Panc1 (cell line): ENCODE measurements at regions not wholly inside any gene's neighbourhood (a gene's known extent, or its start where the extent isn't known, plus 50 kb on each side); places are given as distances from the start of the nearest gene placed in this dataset.

Source experiments
- ATAC-seq: fragments of 200-7000 bp; cut with Tn5 transposase; 2 replicates; pipeline ENCODE4 v1.9.1; 2020; ENCODE audit warnings: mild to moderate bottlenecking, moderate library complexity
- BruUV-seq: library from RNA; stranded (reverse); fragments of 400-500 nt; replicated peaks from 2 replicates; lab custom pipeline; 2021; lab: Mats Ljungman, UMichigan
- CTCF ChIA-PET: fragments of 300-600 bp; sonication (Branson Sonifier 250); formaldehyde crosslinking; loops from one replicate; lab custom pipeline; 2022; ENCODE audit warnings: antibody characterized with exemption; lab: Charles Lee
- POLR2A ChIA-PET: fragments of 300-600 bp; sonication (Branson Sonifier 250); formaldehyde crosslinking; loops from one replicate; lab custom pipeline; 2022; ENCODE audit warnings: antibody characterized with exemption; lab: Charles Lee
- DNase-seq: peaks from one replicate; pipeline ENCODE4 v3.0.0-alpha.2; 2010; ENCODE audit warnings: low read depth, low spot score
- H3K27ac ChIP-seq: 2 replicates; pipeline ENCODE4 v1.5.1; 2011; ENCODE audit warnings: mild to moderate bottlenecking, low read length, inconsistent platforms
- H3K27me3 ChIP-seq: fragments of 200-500 bp; sonication (Bioruptor generic); 2 replicates; pipeline ENCODE4 v1.6.0; 2014; ENCODE audit warnings: low read length, inconsistent platforms; ENCODE audit not compliant: control insufficient read depth, insufficient read depth
- H3K36me3 ChIP-seq: fragments of 200-500 bp; sonication (Bioruptor generic); 2 replicates; pipeline ENCODE4 v1.5.1; 2014; ENCODE audit warnings: inconsistent platforms, mild to moderate bottlenecking, low read length, moderate library complexity; ENCODE audit not compliant: control insufficient read depth, insufficient read depth
- H3K4me1 ChIP-seq: 2 replicates; pipeline ENCODE4 v1.5.1; 2011; ENCODE audit warnings: inconsistent platforms, mild to moderate bottlenecking, low read length, moderate library complexity; ENCODE audit not compliant: control insufficient read depth, insufficient read depth
- H3K4me3 ChIP-seq, 2 experiments: 2 replicates each; pipeline ENCODE4 v1.5.1; 2011 to 2012; ENCODE audit warnings: low read depth in 2 of 2, low read length in 2 of 2, mild to moderate bottlenecking in 2 of 2, inconsistent platforms in 1 of 2, moderate library complexity in 1 of 2
- H3K9me3 ChIP-seq: fragments of 200-500 bp; sonication (Bioruptor generic); 2 replicates; pipeline ENCODE4 v1.5.1; 2014; ENCODE audit warnings: low read depth, mild to moderate bottlenecking, inconsistent platforms, low read length, moderate library complexity; ENCODE audit not compliant: control insufficient read depth, insufficient read depth
- CTCF ChIP-seq: fragments of 450-650 bp; IDR thresholded peaks from 2 replicates; pipeline ENCODE4 v1.5.1; 2017; ENCODE audit warnings: mild to moderate bottlenecking
- POLR2AphosphoS5 ChIP-seq: IDR thresholded peaks from 2 replicates; pipeline ENCODE4 v1.6.1; 2012; ENCODE audit warnings: mild to moderate bottlenecking, low read depth, low read length, moderate library complexity
- REST ChIP-seq, 2 experiments: IDR thresholded peaks; 2 replicates each; pipeline ENCODE4 v1.6.1; 2011 to 2012; ENCODE audit warnings: low read depth in 2 of 2, control low read depth in 1 of 2, low read length in 1 of 2, mild to moderate bottlenecking in 1 of 2, moderate library complexity in 1 of 2; ENCODE audit not compliant: insufficient read depth in 1 of 2
- SIN3A ChIP-seq: IDR thresholded peaks from 2 replicates; pipeline ENCODE4 v1.6.1; 2012; ENCODE audit warnings: low read depth, mild to moderate bottlenecking, low read length, moderate library complexity, borderline replicate concordance; ENCODE audit not compliant: insufficient read depth
- TCF7L2 ChIP-seq: IDR thresholded peaks from 2 replicates; pipeline ENCODE4 v1.6.1; 2011; ENCODE audit warnings: mild to moderate bottlenecking, low read depth, low read length, inconsistent platforms
- in situ Hi-C: cut with HindIII; loops from 2 replicates; pipeline ENCODE4 v1.10.0; 2016; ENCODE audit warnings: low sequenced_read_pairs, low pct_unique_long_range_greater_than_20kb
- intact Hi-C: fragments of 100-400 bp; cut with micrococcal nuclease; formaldehyde crosslinking; loops from one replicate; pipeline ENCODE4 v1.10.0; 2022; ENCODE audit not compliant: unreplicated experiment

- no peak for ATAC-seq
- intact Hi-C loops (no loop called here), in situ Hi-C loops (no loop called here)
- no peak for DNase-seq
- H3K36me3 ChIP-seq, result no peaks in the 10 kb centered on the region
- no peak overlapping the region for H3K4me3 ChIP-seq
- POLR2A ChIA-PET, result no interaction called here
- H3K27ac ChIP-seq, result peak overlapping the region; percentile 72; the same call in 1 of the 2 replicates
- H3K9me3 ChIP-seq, result no peaks in the 10 kb centered on the region
- H3K27me3 ChIP-seq, result no peaks in the 10 kb centered on the region
- no TSS peak for BruUV-seq
- CTCF ChIA-PET, result no interaction called here
- TF ChIP-seq REST (IDR thresholded peaks at IDR 0.05; ENCODE audit: insufficient read depth in 1 of 2, low read depth in 2 of 2, low read length in 1 of 2) (no peak), SIN3A (no peak), POLR2AphosphoS5 (no peak), TCF7L2 (no peak), CTCF (no peak)
- H3K4me1 ChIP-seq, result peaks cover 22% of the 10 kb centered on the region
These were observed 68.1 kb upstream of the BCOR start for GRCh38 chrX:40165861-40166260.

- DNase-seq (no peak), ATAC-seq (no peak)
- CTCF ChIA-PET, result interaction anchor here (0.5 kb wide), 1 partner anchor 9 kb away, joined by 3 read pairs; no protein-coding TSS in a partner anchor
- H3K36me3 ChIP-seq, result no peaks in the 10 kb centered on the region
- POLR2A ChIA-PET, result no interaction called here
- H3K4me1 ChIP-seq, result peaks cover 19% of the 10 kb centered on the region
- H3K9me3 ChIP-seq, result no peaks in the 10 kb centered on the region
- no peak for TF ChIP-seq REST (IDR thresholded peaks at IDR 0.05; ENCODE audit: insufficient read depth in 1 of 2, low read depth in 2 of 2, low read length in 1 of 2)
- no peak for TF ChIP-seq SIN3A
- TF ChIP-seq TCF7L2, result no peak
- TF ChIP-seq POLR2AphosphoS5, result no peak
- no peak overlapping the region for H3K4me3 ChIP-seq
- in situ Hi-C loops (no loop called here), intact Hi-C loops (no loop called here)
- peak overlapping the region; percentile 29; the same call in 1 of the 2 replicates for H3K27ac ChIP-seq
- no peaks in the 10 kb centered on the region for H3K27me3 ChIP-seq
- BruUV-seq, result no TSS peak
These were observed 67.4 kb upstream of the BCOR start for GRCh38 chrX:40165206-40165605.
